Stimulated activated CD8-positive, alpha-beta memory T cell treated with anti-CD3 and anti-CD28 coated beads, Interleukin-12 subunit alpha, Interleukin-12 subunit beta, amount 100 ng/mL, for 4 hours (primary cell): ENCODE measurements at regions not wholly inside any gene's neighbourhood (a gene's known extent, or its start where the extent isn't known, plus 50 kb on each side); places are given as distances from the start of the nearest gene placed in this dataset.
"Not testable (repeated sequence)": the region's sequence is repeated elsewhere in the genome, so short reads cannot be mapped to it uniquely, and the experiment has no call there.

Source experiments
- DNase-seq: peaks from one replicate; pipeline ENCODE4 v3.0.0-alpha.2; 2020; ENCODE audit warnings: low read depth

- peak; percentile 10 for DNase-seq
These were observed 113.8 kb downstream of the ADRA2C start for GRCh38 chr4:3879681-3880614.

- DNase-seq = peak; percentile 33
These were observed 114.5 kb downstream of the ADRA2C start for GRCh38 chr4:3880615-3881120.

- not testable (repeated sequence) for DNase-seq
These were observed 116.2 kb downstream of the ADRA2C start for GRCh38 chr4:3882316-3882885.

- DNase-seq = not testable (repeated sequence)
These were observed 118.1 kb downstream of the ADRA2C start for GRCh38 chr4:3884261-3884660.

- not testable (repeated sequence) for DNase-seq
These were observed 127.4 kb downstream of the ADRA2C start for GRCh38 chr4:3893590-3893989.

GRCh38 chr4:3894086-3894959 is 128.1 kb downstream of the ADRA2C start:
- not testable (repeated sequence) for DNase-seq

GRCh38 chr4:3896441-3896840 is 130.3 kb downstream of the ADRA2C start:
- no peak for DNase-seq

GRCh38 chr4:3896871-3897578 is 130.8 kb downstream of the ADRA2C start:
- not testable (repeated sequence) for DNase-seq

GRCh38 chr4:3898098-3898497 is 131.9 kb downstream of the ADRA2C start:
- DNase-seq = no peak

GRCh38 chr4:3898928-3899327 is 132.7 kb downstream of the ADRA2C start:
- not testable (repeated sequence) for DNase-seq

GRCh38 chr4:3904264-3904955 is 138.2 kb downstream of the ADRA2C start:
- not testable (repeated sequence) for DNase-seq

GRCh38 chr4:3909616-3910015 is 143.4 kb downstream of the ADRA2C start:
- DNase-seq = not testable (repeated sequence)

- DNase-seq = not testable (repeated sequence)
These were observed 144.2 kb downstream of the ADRA2C start for GRCh38 chr4:3910161-3910950.

- DNase-seq = no peak
These were observed 145.2 kb downstream of the ADRA2C start for GRCh38 chr4:3911252-3911856.

GRCh38 chr4:3914511-3914910 is 148.3 kb downstream of the ADRA2C start:
- not testable (repeated sequence) for DNase-seq

GRCh38 chr4:3919509-3919908 is 153.3 kb downstream of the ADRA2C start:
- DNase-seq = not testable (repeated sequence)

- not testable (repeated sequence) for DNase-seq
These were observed 155.7 kb downstream of the ADRA2C start for GRCh38 chr4:3921902-3922301.

- not testable (repeated sequence) for DNase-seq
These were observed 159.7 kb downstream of the ADRA2C start for GRCh38 chr4:3925841-3926240.

- not testable (repeated sequence) for DNase-seq
These were observed 160.1 kb downstream of the ADRA2C start for GRCh38 chr4:3926271-3926670.
